Stimulated activated naive CD8-positive, alpha-beta T cell treated with anti-CD3 and anti-CD28 coated beads, Interleukin-15, Interleukin-2, amounts not matched to agents 100 ng/mL and 50 ng/mL, for 24 hours (primary cell): ENCODE measurements at regions not wholly inside any gene's neighbourhood (a gene's known extent, or its start where the extent isn't known, plus 50 kb on each side); places are given as distances from the start of the nearest gene placed in this dataset.
"Not testable (repeated sequence)": the region's sequence is repeated elsewhere in the genome, so short reads cannot be mapped to it uniquely, and the experiment has no call there.

Experiments
- H3K27ac Mint-ChIP-seq: one replicate; pipeline ENCODE4 v1.8.0; 2021; ENCODE audit warnings: mild to moderate bottlenecking, mixed read lengths
- H3K27me3 Mint-ChIP-seq: one replicate; pipeline ENCODE4 v1.8.0; 2021; ENCODE audit warnings: mixed read lengths
- H3K36me3 Mint-ChIP-seq: one replicate; pipeline ENCODE4 v1.8.0; 2021; ENCODE audit warnings: low read depth, mixed read lengths
- H3K4me1 Mint-ChIP-seq: one replicate; pipeline ENCODE4 v1.8.0; 2021; ENCODE audit warnings: low read depth, mixed read lengths
- H3K4me3 Mint-ChIP-seq: one replicate; pipeline ENCODE4 v1.8.0; 2021; ENCODE audit warnings: mild to moderate bottlenecking, mixed read lengths
- H3K9me3 Mint-ChIP-seq: one replicate; pipeline ENCODE4 v1.8.0; 2021; ENCODE audit warnings: mixed read lengths

DNA sequence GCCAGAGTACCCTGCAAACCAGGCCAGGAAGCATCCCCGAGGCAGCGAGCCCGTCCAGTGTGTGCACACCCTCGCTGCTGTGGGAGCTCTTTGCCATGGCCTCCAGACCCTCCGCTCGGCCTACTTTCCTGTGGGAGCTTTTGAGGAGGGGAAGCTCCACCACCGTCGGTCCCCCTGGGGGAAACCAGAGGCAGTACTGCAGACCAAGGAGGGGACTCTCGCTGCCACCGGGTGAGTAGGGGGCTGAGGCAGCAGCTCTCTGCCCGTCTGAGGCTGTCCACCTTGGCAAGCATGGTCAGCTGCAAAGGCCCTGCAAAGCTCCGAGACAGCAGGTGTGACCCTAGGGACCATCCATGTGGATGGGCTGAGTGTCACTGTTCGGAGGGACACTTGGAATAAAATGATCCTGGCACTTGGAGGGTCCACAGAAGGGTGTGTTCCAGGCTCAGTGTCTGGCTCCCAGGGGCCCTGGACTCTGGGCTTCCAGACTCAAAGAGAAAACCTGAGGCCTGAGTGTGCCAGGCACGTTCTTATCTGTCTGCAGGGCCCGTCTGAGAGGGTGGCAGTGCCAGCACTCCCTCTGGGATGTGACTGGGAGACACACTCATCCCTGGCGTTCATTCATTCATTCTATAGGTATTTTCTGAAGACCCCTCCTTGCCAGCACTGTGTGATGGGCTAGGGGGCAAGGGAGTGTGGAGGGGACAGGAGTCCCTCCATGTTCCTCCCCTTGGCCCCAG lies 282.8 kb upstream of the HS6ST1 start:
- Mint-ChIP-seq H3K9me3 (no peaks in the 10 kb centered on the region), H3K27ac (no peak overlapping the region), H3K36me3 (no peaks in the 10 kb centered on the region), H3K27me3 (no peaks in the 10 kb centered on the region), H3K4me1 (no peaks in the 10 kb centered on the region), H3K4me3 (no peak overlapping the region)

DNA sequence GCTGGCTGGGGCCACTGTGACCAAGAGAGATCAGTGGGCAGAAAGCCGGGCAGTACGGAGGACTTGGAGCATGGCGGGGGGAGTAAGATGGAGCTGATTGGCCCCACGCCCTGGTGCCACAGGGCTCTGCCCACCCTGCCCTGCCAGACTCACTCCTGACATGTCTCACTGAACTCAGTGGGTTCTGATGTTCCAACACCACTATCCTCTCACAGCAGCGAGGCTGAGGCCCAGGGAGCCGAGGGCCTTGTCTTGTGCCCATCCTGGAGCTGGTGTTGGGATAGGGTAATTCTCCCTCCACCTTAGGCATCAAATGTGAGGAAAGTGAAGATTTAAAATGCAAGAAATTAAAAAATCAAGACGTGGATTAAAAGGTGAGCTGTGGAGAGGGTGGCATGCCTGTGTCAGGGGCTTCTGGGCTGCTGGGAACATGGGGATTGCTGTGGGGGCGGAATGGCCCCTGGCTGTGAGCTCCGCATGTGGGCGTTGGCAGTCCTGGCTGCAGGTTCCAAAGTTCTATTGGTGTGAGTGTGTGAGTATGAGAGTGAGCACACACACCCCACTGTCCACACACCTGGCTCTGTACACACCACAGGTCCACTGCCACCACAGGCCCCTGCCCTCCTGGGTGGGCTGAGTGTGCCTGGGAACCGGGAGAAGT lies 283.5 kb upstream of the HS6ST1 start:
- no peak overlapping the region for H3K27ac Mint-ChIP-seq

GRCh38 chr2:128602699-128603101 lies 284.0 kb upstream of the HS6ST1 start:
- Mint-ChIP-seq H3K27me3 (no peaks in the 10 kb centered on the region), H3K27ac (no peak overlapping the region), H3K9me3 (no peaks in the 10 kb centered on the region), H3K4me1 (no peaks in the 10 kb centered on the region), H3K4me3 (no peak overlapping the region), H3K36me3 (no peaks in the 10 kb centered on the region)

More for the DNA sequence above, 283.5 kb upstream of the HS6ST1 start:
- H3K4me1 Mint-ChIP-seq, result no peaks in the 10 kb centered on the region
- H3K36me3 Mint-ChIP-seq, result no peaks in the 10 kb centered on the region
- H3K4me3 Mint-ChIP-seq, result no peak overlapping the region
- H3K27me3 Mint-ChIP-seq, result no peaks in the 10 kb centered on the region
- H3K9me3 Mint-ChIP-seq, result no peaks in the 10 kb centered on the region

DNA sequence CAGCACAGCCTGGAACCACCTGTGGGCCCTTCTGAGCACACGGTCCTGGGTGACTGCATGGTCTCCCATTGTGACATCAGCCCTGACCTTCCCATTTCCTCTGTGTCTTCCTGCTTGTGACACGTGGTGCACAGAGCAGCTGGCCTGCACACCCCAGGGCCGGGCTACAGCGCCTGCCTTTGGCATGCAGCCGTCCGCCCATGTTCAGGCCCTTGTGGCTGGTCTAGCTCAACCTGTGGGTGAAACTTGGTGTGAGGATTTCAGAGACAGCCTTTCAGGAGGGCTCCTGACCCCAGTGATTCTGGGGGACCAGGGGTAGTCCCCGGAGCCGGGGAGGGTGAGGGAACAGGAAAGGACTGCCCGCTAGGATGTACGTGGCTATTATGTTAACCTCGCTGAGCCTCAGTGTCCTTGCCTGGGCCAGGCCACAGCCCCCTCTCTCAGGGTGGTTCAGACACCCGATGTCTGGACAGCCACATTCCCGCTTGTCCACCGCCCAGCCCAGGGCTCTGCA lies 284.8 kb upstream of the HS6ST1 start:
- Mint-ChIP-seq H3K4me3 (no peak overlapping the region), H3K4me1 (no peaks in the 10 kb centered on the region), H3K27me3 (no peaks in the 10 kb centered on the region), H3K27ac (no peak overlapping the region), H3K36me3 (no peaks in the 10 kb centered on the region), H3K9me3 (no peaks in the 10 kb centered on the region)

- H3K27ac Mint-ChIP-seq, result no peak overlapping the region
- no peaks in the 10 kb centered on the region for H3K9me3 Mint-ChIP-seq
- no peaks in the 10 kb centered on the region for H3K27me3 Mint-ChIP-seq
- no peaks in the 10 kb centered on the region for H3K4me1 Mint-ChIP-seq
- H3K36me3 Mint-ChIP-seq, result no peaks in the 10 kb centered on the region
- no peak overlapping the region for H3K4me3 Mint-ChIP-seq
Measured at GRCh38 chr2:128604045-128604444, 285.4 kb upstream of the HS6ST1 start.

DNA sequence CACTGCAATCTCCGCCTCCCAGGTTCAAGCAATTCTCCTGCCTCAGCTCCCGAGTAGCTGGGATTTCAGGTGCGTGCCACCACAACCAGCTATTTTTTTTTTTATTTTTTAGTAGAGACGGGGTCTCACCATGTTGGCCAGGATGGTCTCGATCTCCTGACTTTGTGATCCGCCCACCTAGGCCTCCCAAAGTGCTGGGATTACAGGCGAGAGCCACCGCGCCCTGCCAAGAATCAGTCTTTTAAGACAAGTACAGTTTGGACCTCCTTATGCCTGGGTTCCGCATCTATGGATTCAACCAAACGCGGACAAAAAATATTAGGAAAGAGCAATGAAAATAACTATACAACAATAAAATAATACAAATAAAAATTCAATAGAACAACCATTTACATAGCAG lies 285.9 kb upstream of the HS6ST1 start:
- H3K4me3 Mint-ChIP-seq, H3K27me3 Mint-ChIP-seq, H3K4me1 Mint-ChIP-seq, H3K36me3 Mint-ChIP-seq, H3K27ac Mint-ChIP-seq, H3K9me3 Mint-ChIP-seq: not testable (repeated sequence)

GRCh38 chr2:128605421-128605820 lies 286.8 kb upstream of the HS6ST1 start:
- Mint-ChIP-seq H3K27ac (no peak overlapping the region), H3K36me3 (no peaks in the 10 kb centered on the region), H3K4me1 (no peaks in the 10 kb centered on the region), H3K4me3 (no peak overlapping the region), H3K27me3 (no peaks in the 10 kb centered on the region), H3K9me3 (no peaks in the 10 kb centered on the region)

DNA sequence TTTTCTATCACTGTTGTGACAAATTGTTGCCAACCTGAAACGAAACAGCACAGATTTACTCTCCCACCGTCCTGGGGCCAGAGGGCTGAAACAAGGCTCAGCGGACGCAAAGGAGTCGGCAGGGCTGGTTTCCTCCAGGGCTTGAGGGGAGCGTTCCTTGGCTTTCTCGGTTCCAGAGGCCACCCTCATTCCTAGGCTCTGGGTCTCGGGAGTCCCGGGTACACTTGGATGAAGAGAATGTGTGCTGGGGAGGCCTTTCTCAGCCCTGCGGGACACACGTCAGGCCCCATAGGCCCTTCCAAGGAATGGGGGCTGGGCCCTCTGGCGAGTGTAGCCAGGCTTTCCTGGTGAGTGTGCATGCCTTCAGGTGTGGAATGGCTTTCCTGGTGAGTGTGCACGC lies 287.3 kb upstream of the HS6ST1 start:
- Mint-ChIP-seq H3K9me3 (no peaks in the 10 kb centered on the region), H3K27ac (no peak overlapping the region), H3K36me3 (no peaks in the 10 kb centered on the region), H3K4me3 (no peak overlapping the region), H3K4me1 (no peaks in the 10 kb centered on the region), H3K27me3 (no peaks in the 10 kb centered on the region)

- Mint-ChIP-seq H3K9me3 (no peaks in the 10 kb centered on the region), H3K27me3 (no peaks in the 10 kb centered on the region), H3K36me3 (no peaks in the 10 kb centered on the region), H3K4me1 (no peaks in the 10 kb centered on the region), H3K27ac (no peak overlapping the region), H3K4me3 (no peak overlapping the region)
Measured at GRCh38 chr2:128606837-128607236, 288.2 kb upstream of the HS6ST1 start.

DNA sequence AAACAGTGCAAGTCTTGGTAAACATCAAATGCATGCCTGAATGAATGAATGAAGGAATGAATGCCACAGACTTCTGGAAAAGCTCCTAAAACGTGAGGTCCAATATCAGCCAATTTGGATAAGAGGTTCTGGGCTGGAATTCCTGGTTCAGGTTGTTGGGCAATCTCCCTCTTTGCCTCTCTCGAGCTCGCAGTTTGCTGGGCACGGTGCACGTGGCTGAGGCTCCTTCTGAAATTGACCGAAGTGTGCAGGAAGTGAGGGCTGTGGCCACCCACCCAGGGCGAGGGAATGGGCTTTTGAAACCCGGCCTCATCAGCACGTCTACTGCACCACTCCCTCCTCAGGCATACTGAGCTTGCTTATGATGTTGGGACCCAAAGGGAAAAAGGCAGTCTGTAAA lies 288.8 kb upstream of the HS6ST1 start:
- no peaks in the 10 kb centered on the region for H3K4me1 Mint-ChIP-seq
- H3K4me3 Mint-ChIP-seq, result no peak overlapping the region
- no peak overlapping the region for H3K27ac Mint-ChIP-seq
- no peaks in the 10 kb centered on the region for H3K9me3 Mint-ChIP-seq
- no peaks in the 10 kb centered on the region for H3K27me3 Mint-ChIP-seq
- H3K36me3 Mint-ChIP-seq, result no peaks in the 10 kb centered on the region

GRCh38 chr2:128607911-128608506 lies 289.3 kb upstream of the HS6ST1 start:
- Mint-ChIP-seq H3K36me3 (no peaks in the 10 kb centered on the region), H3K4me3 (no peak overlapping the region), H3K4me1 (no peaks in the 10 kb centered on the region)

GRCh38 chr2:128608921-128609880 lies 290.5 kb upstream of the HS6ST1 start:
- H3K27ac Mint-ChIP-seq, result no peak overlapping the region
- H3K9me3 Mint-ChIP-seq, result no peaks in the 10 kb centered on the region
- H3K36me3 Mint-ChIP-seq, result no peaks in the 10 kb centered on the region
- no peak overlapping the region for H3K4me3 Mint-ChIP-seq
- no peaks in the 10 kb centered on the region for H3K4me1 Mint-ChIP-seq
- H3K27me3 Mint-ChIP-seq, result no peaks in the 10 kb centered on the region

More at GRCh38 chr2:128607911-128608506, 289.3 kb upstream of the HS6ST1 start:
- Mint-ChIP-seq H3K27me3 (no peaks in the 10 kb centered on the region), H3K27ac (no peak overlapping the region), H3K9me3 (no peaks in the 10 kb centered on the region)

DNA sequence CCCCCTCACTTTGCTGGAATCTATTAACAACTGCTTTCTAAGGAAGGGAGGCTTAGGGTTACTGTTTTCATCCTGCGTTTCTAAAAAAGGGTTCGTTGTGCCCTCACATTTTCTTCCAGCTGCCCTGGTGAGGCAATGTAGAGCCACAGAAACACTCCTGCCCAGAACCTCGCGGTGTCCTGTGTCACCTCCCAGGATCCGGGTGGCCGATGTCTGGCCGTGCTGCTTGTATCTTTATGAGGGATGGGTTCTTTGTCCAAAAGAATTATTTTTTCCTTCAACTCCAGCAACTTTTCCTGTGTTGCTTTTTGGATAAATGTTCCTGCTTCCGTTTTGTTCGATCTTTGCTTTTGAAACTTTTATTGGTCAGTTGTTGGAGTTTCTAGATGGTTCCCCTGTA lies 291.8 kb upstream of the HS6ST1 start:
- Mint-ChIP-seq H3K4me1 (no peaks in the 10 kb centered on the region), H3K27me3 (no peaks in the 10 kb centered on the region), H3K9me3 (no peaks in the 10 kb centered on the region), H3K4me3 (no peak overlapping the region), H3K36me3 (no peaks in the 10 kb centered on the region), H3K27ac (no peak overlapping the region)

- Mint-ChIP-seq H3K4me1 (no peaks in the 10 kb centered on the region), H3K27me3 (no peaks in the 10 kb centered on the region), H3K27ac (no peak overlapping the region), H3K36me3 (no peaks in the 10 kb centered on the region), H3K4me3 (no peak overlapping the region), H3K9me3 (no peaks in the 10 kb centered on the region)
Measured at GRCh38 chr2:128611421-128612320, 293.0 kb upstream of the HS6ST1 start.
